Upper lobe of left lung (tissue), 4 donors: ENCODE measurements at regions not wholly inside any gene's neighbourhood (a gene's known extent, or its start where the extent isn't known, plus 50 kb on each side); places are given as distances from the start of the nearest gene placed in this dataset.

Source experiments
- CTCF ChIP-seq, 6 experiments: fragments of 450-650 bp in 4 of 6; fragments of 200-600 bp in 2 of 6; sonication (generic) in 2 of 6; IDR thresholded peaks; one replicate each; pipeline ENCODE4 v1.5.1; 2016 to 2019; ENCODE audit warnings: antibody characterized with exemption in 6 of 6
- POLR2A ChIP-seq, 4 donors: fragments of 450-650 bp; IDR thresholded peaks; one replicate each; pipeline ENCODE4 v1.5.1; 2016 to 2017; ENCODE audit warnings: antibody characterized with exemption in 4 of 4, mild to moderate bottlenecking in 2 of 4
- POLR2AphosphoS5 ChIP-seq, 2 donors: sonication (generic); formaldehyde crosslinking; IDR thresholded peaks; one replicate each; pipeline ENCODE4 v1.5.1; 2017; ENCODE audit warnings: antibody characterized with exemption in 2 of 2

DNA sequence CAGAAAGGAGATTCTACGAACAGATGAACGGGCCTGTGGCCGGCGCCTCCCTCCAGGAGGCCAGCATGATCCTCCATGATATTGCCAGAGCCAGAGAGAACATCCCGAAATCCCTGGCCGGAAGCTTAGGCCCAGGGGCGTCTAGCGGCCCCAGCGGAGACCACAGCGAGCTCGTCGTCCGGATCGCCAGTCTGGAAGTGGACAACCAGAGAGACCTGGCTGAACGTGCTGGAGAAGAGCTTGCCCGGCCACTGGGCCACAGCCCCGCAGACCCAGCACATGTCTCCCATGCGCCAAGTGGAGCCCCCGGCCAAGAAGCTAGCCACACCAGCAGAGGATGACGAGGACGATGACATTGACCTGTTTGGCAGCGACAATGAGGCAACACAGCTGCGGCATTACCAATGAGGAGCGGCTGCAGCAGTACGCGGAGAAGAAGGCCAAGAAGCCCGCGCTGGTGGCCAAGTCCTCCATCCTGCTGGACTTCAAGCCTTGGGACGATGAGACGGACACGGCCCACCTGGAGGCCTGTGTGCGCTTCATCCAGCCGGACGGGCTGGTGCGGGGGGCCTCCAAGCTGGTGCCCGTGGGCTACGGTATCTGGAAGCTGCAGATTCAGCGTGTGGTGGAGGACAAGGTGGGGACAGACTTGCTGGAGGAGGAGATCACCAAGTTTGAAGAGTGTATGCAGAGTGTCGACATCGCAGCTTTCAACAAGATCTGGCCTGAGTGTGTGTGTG, 78.8 kb upstream of the FRY start:
- TF ChIP-seq CTCF (IDR thresholded peaks at IDR 0.05) (no peak), POLR2A (IDR thresholded peaks at IDR 0.05) (no peak), POLR2AphosphoS5 (IDR thresholded peaks at IDR 0.05) (no peak)
